ENCODE measurements at regions not wholly inside any gene's neighbourhood (a gene's known extent, or its start where the extent isn't known, plus 50 kb on each side); places are given as distances from the start of the nearest gene placed in this dataset.

DNA sequence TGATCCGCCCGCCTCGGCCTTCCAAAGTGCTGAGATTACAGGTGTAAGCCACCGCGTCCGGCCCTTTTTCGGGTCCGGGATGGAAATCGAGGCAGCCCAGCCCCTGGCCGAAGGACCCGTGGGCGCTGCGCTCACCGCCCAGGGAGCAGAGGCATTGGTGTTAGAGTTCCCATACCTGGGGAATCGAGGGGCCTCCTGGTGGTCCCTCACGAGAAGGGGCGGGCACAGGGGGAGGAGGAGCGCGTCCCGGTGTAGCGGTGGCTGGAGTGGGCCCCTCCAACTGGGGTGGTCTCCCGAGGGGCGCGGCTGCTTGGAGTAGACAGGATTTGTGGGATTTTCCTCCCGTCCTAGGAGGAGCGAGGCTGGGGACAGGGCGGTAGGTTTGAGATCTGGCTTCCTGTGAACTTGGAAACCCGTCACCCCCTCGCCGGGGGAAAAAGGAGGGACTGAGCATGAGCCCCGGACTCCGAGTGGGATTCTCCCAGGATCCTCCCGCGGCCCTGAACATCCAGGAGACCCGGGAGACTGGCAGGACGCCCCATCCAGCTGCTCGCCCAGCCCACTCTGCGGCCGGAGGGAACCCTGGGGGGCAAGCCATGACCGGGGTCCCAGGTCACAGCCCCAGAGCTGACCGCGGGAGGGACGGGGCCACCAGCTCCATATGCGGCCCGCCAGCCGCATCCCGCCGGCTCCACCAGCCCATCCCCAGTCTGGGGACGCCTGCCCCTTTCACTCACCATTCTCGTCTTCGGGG, 70.9 kb downstream of the ASCL4 start:
- TF ChIP-seq, protein P1, sequence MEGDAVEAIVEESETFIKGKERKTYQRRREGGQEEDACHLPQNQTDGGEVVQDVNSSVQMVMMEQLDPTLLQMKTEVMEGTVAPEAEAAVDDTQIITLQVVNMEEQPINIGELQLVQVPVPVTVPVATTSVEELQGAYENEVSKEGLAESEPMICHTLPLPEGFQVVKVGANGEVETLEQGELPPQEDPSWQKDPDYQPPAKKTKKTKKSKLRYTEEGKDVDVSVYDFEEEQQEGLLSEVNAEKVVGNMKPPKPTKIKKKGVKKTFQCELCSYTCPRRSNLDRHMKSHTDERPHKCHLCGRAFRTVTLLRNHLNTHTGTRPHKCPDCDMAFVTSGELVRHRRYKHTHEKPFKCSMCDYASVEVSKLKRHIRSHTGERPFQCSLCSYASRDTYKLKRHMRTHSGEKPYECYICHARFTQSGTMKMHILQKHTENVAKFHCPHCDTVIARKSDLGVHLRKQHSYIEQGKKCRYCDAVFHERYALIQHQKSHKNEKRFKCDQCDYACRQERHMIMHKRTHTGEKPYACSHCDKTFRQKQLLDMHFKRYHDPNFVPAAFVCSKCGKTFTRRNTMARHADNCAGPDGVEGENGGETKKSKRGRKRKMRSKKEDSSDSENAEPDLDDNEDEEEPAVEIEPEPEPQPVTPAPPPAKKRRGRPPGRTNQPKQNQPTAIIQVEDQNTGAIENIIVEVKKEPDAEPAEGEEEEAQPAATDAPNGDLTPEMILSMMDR (conservative IDR thresholded peaks at IDR 0.05; ENCODE audit: low read depth): no peak
- ChIA-PET CTCF (no interaction called here), POLR2A (ENCODE audit: low non-redundant PET) (no interaction called here)
- DNase-seq (ENCODE audit: low spot score): no peak
- H3K27ac ChIP-seq: no peak overlapping the region

DNA sequence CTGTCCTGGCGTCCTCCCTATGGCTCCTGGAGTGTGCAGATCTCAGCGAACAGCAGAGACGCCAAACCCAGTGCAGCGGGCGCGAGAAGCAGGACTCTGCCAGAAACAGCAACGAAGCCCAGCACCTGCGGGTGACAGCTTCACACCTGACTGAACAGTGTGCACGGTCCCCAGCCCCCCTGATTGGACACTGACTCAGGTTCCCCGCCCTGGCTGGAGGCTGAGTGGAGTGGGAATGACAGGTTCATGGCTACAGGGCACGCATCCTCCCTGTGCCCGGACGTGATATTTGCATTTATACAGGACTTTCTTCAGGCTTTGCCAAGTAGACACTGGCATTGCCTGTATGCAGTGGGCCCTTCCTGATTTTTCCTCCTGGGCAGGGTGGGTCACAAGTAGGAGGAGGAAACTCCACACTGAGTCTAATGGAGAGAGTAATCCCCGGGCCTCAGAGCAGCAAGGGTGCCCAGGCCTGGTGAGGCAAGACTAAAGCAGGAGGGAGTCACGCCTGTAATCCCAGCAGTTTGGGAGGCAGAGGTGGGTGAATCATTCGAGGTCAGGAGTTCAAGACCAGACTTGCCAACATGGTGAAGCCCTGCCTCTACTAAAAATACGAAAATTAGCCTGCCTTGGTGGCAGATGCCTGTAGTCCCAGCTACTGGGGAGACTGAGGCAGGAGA, 71.6 kb downstream of the ASCL4 start:
- H3K27ac ChIP-seq: no peak overlapping the region
- CTCF ChIA-PET: no interaction called here
- POLR2A ChIA-PET (ENCODE audit: low non-redundant PET): no interaction called here
- TF ChIP-seq, protein P1 (conservative IDR thresholded peaks at IDR 0.05; ENCODE audit: low read depth): no peak
- DNase-seq (ENCODE audit: low spot score): peak; percentile 25

DNA sequence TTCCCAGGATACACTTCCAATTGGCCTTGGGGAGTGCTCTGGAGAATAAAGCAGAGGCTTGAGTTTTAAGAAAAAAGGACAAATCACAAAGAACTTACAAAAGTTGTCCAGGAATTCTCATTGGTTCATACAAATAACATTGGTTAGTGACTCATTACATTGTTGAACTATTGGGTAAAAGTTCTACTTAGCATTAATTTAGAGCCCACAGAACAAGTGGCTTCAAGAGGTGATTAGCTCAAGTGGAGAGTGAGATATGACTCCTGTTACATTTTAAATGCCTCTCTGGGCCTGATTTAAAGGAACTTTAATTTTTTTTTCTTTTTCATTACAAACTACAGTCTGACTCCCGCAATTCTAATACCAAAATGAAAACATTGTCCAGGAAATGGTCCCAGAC, 72.9 kb downstream of the ASCL4 start:
- ChIA-PET CTCF (no interaction called here), POLR2A (ENCODE audit: low non-redundant PET) (no interaction called here)
- TF ChIP-seq, protein P1 (conservative IDR thresholded peaks at IDR 0.05; ENCODE audit: low read depth): no peak
- H3K27ac ChIP-seq: no peak overlapping the region
- DNase-seq (ENCODE audit: low spot score): no peak

DNA sequence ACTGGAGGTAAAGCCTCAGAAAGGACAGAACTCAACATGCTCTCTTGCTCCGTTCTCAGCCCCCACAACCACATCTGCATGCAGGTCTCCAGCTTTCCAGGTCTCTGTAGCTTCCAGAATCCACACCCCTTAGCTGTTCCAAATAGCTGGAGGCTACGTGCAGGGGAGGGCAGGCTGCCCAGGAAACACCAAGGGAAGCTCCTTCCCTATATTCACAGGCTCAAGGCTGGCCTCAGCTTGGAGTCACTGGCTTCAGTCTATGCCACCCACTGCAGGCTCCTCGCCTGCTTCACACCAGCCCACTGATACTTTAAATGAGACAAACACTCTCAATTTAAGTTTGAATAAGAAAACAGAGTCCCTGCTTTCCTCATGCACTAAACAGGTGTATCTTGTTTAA, 73.3 kb downstream of the ASCL4 start:
- CTCF ChIA-PET: no interaction called here
- no peak overlapping the region for H3K27ac ChIP-seq
- TF ChIP-seq, protein P1 (conservative IDR thresholded peaks at IDR 0.05; ENCODE audit: low read depth): no peak
- POLR2A ChIA-PET (ENCODE audit: low non-redundant PET): no interaction called here
- DNase-seq (ENCODE audit: low spot score): peak; percentile 8

DNA sequence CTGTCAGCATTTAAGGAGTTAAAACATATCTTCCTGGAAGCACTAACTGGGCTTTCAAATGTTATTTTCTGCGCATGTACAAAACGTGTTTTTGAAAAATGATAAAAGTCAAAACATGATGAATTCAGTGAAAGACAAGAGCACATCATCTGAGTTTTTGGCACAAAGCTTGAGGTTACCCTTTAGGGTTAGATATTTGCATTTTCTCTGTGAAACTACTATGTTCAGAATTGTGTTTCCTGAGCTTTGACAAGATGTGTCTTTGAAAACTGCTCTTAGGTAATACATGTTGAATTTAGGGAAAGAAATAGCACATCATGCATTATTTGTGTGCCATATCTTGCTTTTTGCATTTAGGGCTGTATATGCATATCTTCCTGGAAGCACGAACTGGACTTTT, 79.0 kb downstream of the ASCL4 start:
- H3K27ac ChIP-seq: no peak overlapping the region
- POLR2A ChIA-PET (ENCODE audit: low non-redundant PET): no interaction called here
- no peak for DNase-seq (ENCODE audit: low spot score)
- CTCF ChIA-PET: interaction anchor here (0.6 kb wide), 1 partner anchor 105 kb away, joined by 3 read pairs; no protein-coding TSS in a partner anchor
- TF ChIP-seq, protein P1 (conservative IDR thresholded peaks at IDR 0.05; ENCODE audit: low read depth): no peak

DNA sequence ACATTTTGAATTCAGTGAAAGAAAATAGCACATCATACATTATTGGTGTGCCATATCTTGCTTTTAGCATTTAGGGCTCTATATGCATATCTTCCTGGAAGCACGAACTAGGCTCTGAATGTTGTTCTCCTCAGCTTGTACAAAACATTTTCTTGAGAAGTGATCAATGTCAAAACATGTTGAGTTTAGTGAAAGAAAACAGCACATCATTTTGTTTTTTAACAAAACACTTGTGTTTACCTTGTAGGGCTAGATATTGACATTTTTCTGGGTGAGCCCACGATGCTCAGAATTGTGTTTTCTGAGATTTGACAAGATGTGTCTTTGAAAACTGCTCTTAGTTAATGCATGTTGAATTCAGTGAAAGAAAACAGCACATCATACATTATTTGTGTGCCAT, 81.0 kb downstream of the ASCL4 start:
- no peak for DNase-seq (ENCODE audit: low spot score)
- ChIA-PET POLR2A (ENCODE audit: low non-redundant PET) (no interaction called here), CTCF (interaction anchor here (0.8 kb wide), 1 partner anchor 144 kb away, joined by 4 read pairs; no protein-coding TSS in a partner anchor)
- TF ChIP-seq, protein P1 (conservative IDR thresholded peaks at IDR 0.05; ENCODE audit: low read depth): no peak
- H3K27ac ChIP-seq: no peak overlapping the region

All from RWPE1 (cell line).